OCI-LY3 (cell line): ENCODE measurements at regions not wholly inside any gene's neighbourhood (a gene's known extent, or its start where the extent isn't known, plus 50 kb on each side); places are given as distances from the start of the nearest gene placed in this dataset.

Experiments used
- H2AFZ ChIP-seq: fragments of 200-600, 300-600 bp; shearing (Covaris generic); 2 replicates; pipeline ENCODE4 v1.6.0; 2014; ENCODE audit warnings: antibody characterized with exemption, low read depth, low read length
- H3K27ac ChIP-seq: fragments of 200-600, 300-600 bp; sonication (generic); 2 replicates; pipeline ENCODE4 v1.5.1; 2014; ENCODE audit warnings: mild to moderate bottlenecking, low read length, moderate library complexity, mixed read lengths
- H3K27me3 ChIP-seq: fragments of 200-600, 300-600 bp; sonication (generic); 2 replicates; pipeline ENCODE4 v1.6.1; 2014; ENCODE audit warnings: low read depth, low read length, mixed read lengths
- H3K36me3 ChIP-seq: fragments of 200-600, 300-600 bp; sonication (generic); replicated peaks from 2 replicates; pipeline ENCODE3; 2014; ENCODE audit warnings: low read depth, low read length, mixed read lengths
- H3K4me1 ChIP-seq: fragments of 300-600, 200-600 bp; sonication (generic); 2 replicates; pipeline ENCODE4 v1.6.1; 2014; ENCODE audit warnings: low read length, mixed read lengths
- H3K4me2 ChIP-seq: fragments of 200-600, 300-600 bp; sonication (generic); 2 replicates; pipeline ENCODE4 v1.6.1; 2014; ENCODE audit warnings: low read length, mixed read lengths
- H3K4me3 ChIP-seq: fragments of 300-600, 200-600 bp; sonication (generic); 2 replicates; pipeline ENCODE4 v1.5.1; 2014; ENCODE audit warnings: antibody characterized with exemption, mild to moderate bottlenecking, low read length, moderate library complexity
- H3K79me2 ChIP-seq: fragments of 300-600, 200-600 bp; shearing (Covaris generic); 2 replicates; pipeline ENCODE4 v1.6.1; 2014; ENCODE audit warnings: mild to moderate bottlenecking, low read length, mixed read lengths
- H3K9ac ChIP-seq: fragments of 300-600, 200-600 bp; shearing (Covaris generic); 2 replicates; pipeline ENCODE4 v1.6.0; 2014; ENCODE audit warnings: mild to moderate bottlenecking, low read length, moderate library complexity
- H3K9me3 ChIP-seq: fragments of 200-600, 300-600 bp; shearing (Covaris generic); 2 replicates; pipeline ENCODE4 v1.6.1; 2014; ENCODE audit warnings: low read length, mixed read lengths; ENCODE audit not compliant: insufficient read depth
- H4K20me1 ChIP-seq: fragments of 200-600, 300-600 bp; sonication (generic); 2 replicates; pipeline ENCODE4 v1.6.1; 2016; ENCODE audit warnings: low read length, mixed read lengths; ENCODE audit not compliant: insufficient read depth
- EZH2phosphoT487 ChIP-seq: fragments of 200-600 bp; shearing (Covaris generic); IDR thresholded peaks from 2 replicates; pipeline ENCODE4 v1.6.1; 2018; ENCODE audit warnings: antibody characterized with exemption, mixed run types, low read depth
- TF ChIP-seq, protein P1 (sequence below): fragments of 200-600, 300-600 bp; sonication (generic); IDR thresholded peaks from 2 replicates; pipeline ENCODE4 v1.5.1; 2014; ENCODE audit warnings: antibody characterized with exemption, low read length, low read depth

DNA sequence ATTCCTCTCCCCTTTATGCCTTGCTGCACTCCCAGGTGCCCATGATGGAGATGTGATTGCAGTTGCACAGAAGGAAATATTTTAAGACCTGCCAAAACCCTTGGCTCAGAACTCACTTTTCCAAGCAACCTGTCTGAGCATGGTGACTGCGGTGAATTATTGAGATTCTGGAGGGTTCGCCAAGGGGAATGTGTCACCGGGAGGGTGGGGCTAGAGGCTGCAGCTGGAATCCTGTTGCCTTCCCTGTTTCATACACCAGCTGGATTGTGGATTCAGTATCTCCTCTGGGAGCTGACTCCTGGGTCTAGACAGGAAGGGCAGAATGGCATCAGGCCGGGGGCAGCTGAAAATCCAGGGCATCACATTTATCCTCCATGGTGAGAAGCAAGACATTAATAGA is 527.2 kb downstream of the TMEM114 start:
- Histone ChIP-seq H2AFZ (no peak overlapping the region), H3K27ac (no peak overlapping the region), H3K4me1 (no peaks in the 10 kb centered on the region), H3K27me3 (no peaks in the 10 kb centered on the region), H3K9me3 (no peaks in the 10 kb centered on the region), H3K9ac (no peak overlapping the region), H3K4me3 (no peak overlapping the region), H3K4me2 (no peak overlapping the region), H3K79me2 (no peaks in the 10 kb centered on the region), H4K20me1 (no peaks in the 10 kb centered on the region), H3K36me3 (no peaks in the 10 kb centered on the region)
- TF ChIP-seq, protein P1, sequence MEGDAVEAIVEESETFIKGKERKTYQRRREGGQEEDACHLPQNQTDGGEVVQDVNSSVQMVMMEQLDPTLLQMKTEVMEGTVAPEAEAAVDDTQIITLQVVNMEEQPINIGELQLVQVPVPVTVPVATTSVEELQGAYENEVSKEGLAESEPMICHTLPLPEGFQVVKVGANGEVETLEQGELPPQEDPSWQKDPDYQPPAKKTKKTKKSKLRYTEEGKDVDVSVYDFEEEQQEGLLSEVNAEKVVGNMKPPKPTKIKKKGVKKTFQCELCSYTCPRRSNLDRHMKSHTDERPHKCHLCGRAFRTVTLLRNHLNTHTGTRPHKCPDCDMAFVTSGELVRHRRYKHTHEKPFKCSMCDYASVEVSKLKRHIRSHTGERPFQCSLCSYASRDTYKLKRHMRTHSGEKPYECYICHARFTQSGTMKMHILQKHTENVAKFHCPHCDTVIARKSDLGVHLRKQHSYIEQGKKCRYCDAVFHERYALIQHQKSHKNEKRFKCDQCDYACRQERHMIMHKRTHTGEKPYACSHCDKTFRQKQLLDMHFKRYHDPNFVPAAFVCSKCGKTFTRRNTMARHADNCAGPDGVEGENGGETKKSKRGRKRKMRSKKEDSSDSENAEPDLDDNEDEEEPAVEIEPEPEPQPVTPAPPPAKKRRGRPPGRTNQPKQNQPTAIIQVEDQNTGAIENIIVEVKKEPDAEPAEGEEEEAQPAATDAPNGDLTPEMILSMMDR = no peak
- TF ChIP-seq EZH2phosphoT487 = no peak

DNA sequence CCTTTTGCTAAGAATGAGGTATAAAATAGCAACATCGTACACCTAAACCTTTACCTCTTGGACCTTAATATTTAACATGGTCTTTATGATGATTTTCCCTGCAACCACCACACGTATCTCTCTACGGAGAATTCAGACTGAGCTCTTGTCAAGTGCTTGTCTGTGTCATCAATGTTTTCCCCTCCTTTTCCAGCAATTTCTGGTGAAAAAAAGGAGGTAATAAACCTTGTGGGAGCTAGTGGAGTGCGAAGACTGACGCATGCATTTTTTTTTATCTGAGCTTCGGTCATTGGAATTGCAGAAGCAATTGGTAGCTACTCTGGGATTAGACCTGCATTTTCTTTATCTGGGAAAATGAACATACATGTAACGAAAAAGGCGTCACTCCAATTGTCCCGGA is 527.6 kb downstream of the TMEM114 start:
- Histone ChIP-seq H3K36me3 (no peaks in the 10 kb centered on the region), H2AFZ (no peak overlapping the region)

DNA sequence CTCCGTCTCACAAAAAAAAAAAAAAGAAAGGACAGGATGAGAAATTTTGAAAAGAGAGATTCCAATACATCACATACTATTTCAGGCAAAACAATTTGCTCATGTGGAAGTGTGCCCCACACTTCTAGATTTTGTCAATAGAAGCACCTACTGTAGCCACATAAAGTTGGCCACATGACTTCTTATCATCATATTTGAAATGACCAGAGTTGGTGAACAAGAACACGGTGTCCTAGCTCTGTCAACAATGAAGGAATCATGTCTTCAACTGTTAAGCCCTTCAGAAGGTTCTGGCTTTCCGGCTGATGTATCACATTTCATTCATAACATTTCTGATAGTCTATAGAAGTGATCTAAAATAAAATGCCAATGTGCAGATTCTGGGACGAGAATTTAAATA is 534.5 kb downstream of the TMEM114 start:
- H3K79me2 ChIP-seq = no peaks in the 10 kb centered on the region
- no peaks in the 10 kb centered on the region for H3K4me1 ChIP-seq
- H3K27ac ChIP-seq = no peak overlapping the region
- H3K4me2 ChIP-seq = no peak overlapping the region
- no peak overlapping the region for H2AFZ ChIP-seq
- no peak overlapping the region for H3K9ac ChIP-seq
- no peaks in the 10 kb centered on the region for H3K9me3 ChIP-seq
- no peak overlapping the region for H3K4me3 ChIP-seq
- TF ChIP-seq, protein P1 = no peak
- TF ChIP-seq EZH2phosphoT487 = no peak
- H3K36me3 ChIP-seq = no peaks in the 10 kb centered on the region
- H3K27me3 ChIP-seq = no peaks in the 10 kb centered on the region
- no peaks in the 10 kb centered on the region for H4K20me1 ChIP-seq

More for the DNA sequence above, 527.6 kb downstream of the TMEM114 start:
- Histone ChIP-seq H3K79me2 (no peaks in the 10 kb centered on the region), H3K4me1 (no peaks in the 10 kb centered on the region), H3K9ac (no peak overlapping the region), H3K27ac (no peak overlapping the region), H3K9me3 (no peaks in the 10 kb centered on the region), H3K4me3 (no peak overlapping the region), H3K27me3 (no peaks in the 10 kb centered on the region), H4K20me1 (no peaks in the 10 kb centered on the region), H3K4me2 (no peak overlapping the region)
- no peak for TF ChIP-seq EZH2phosphoT487

DNA sequence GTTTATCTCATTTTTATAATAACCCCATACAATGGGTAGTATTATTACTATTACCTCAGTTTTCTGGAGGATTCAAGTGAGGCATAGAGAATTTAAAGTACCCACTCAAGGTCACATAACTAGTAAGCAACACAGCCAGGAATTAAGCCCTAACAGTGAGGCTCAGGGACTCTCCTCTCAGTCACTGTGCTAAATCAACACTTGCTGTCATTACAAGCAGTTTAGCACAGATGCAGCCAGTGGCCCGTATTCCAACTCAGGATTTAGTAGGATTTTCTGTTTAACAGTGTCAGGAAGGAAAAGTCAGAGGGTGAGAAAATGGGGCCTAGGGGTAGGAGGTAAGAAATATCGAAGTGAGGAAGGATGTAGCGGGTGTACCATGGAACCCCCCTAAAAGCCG is 536.9 kb downstream of the TMEM114 start:
- no peaks in the 10 kb centered on the region for H3K27me3 ChIP-seq
- no peaks in the 10 kb centered on the region for H3K79me2 ChIP-seq
- H3K4me1 ChIP-seq = no peaks in the 10 kb centered on the region
- no peaks in the 10 kb centered on the region for H3K9me3 ChIP-seq
- TF ChIP-seq, protein P1 = no peak
- no peak for TF ChIP-seq EZH2phosphoT487
- no peaks in the 10 kb centered on the region for H3K36me3 ChIP-seq
- no peak overlapping the region for H3K4me2 ChIP-seq
- H3K4me3 ChIP-seq = no peak overlapping the region
- H2AFZ ChIP-seq = no peak overlapping the region
- H3K27ac ChIP-seq = no peak overlapping the region
- no peak overlapping the region for H3K9ac ChIP-seq
- H4K20me1 ChIP-seq = no peaks in the 10 kb centered on the region

DNA sequence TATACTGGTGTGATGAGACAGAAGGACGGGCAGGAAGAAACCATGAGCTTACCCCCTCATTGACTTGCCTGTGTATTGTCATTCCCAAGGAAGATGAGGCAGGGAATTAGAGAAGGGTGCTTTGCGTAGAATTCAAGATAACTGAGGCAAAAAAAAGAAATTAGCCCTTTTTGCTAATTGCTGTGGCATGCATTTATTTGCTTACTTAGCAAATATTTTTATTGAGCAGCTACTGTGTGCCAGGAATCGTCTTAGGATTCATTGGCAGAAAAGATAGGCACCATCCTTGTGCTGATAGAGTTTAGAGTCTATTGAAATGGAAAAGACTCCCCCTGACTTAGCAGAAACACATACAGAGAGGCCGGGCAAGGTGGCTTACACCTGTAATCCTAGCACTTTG is 541.9 kb downstream of the TMEM114 start:
- Histone ChIP-seq H3K4me1 (no peaks in the 10 kb centered on the region), H3K4me3 (no peak overlapping the region), H3K27ac (no peak overlapping the region), H3K79me2 (no peaks in the 10 kb centered on the region), H3K27me3 (no peaks in the 10 kb centered on the region), H3K4me2 (no peak overlapping the region), H3K9ac (no peak overlapping the region), H3K36me3 (no peaks in the 10 kb centered on the region), H2AFZ (no peak overlapping the region), H4K20me1 (no peaks in the 10 kb centered on the region), H3K9me3 (no peaks in the 10 kb centered on the region)
- TF ChIP-seq, protein P1 = no peak
- TF ChIP-seq EZH2phosphoT487 = no peak
